Ovary (tissue), 7 donors: ENCODE measurements at regions not wholly inside any gene's neighbourhood (a gene's known extent, or its start where the extent isn't known, plus 50 kb on each side); places are given as distances from the start of the nearest gene placed in this dataset.

Experiments used
- DNase-seq, 5 donors: peaks; one replicate each; pipeline ENCODE4 v3.0.0-alpha.2; 2019 to 2020
- H3K27ac ChIP-seq, 2 donors: fragments of 200-600 bp; one replicate each; pipeline versions ENCODE4 v1.5.1 to v1.8.0; 2019 to 2022
- H3K27me3 ChIP-seq: fragments of 200-600 bp; one replicate; pipeline ENCODE4 v1.8.0; 2022
- H3K36me3 ChIP-seq: fragments of 200-600 bp; sonication (generic); one replicate; pipeline ENCODE4 v1.5.1; 2019
- H3K4me1 ChIP-seq: one replicate; pipeline ENCODE4 v1.8.1; 2013; ENCODE audit warnings: mild to moderate bottlenecking, moderate library complexity; ENCODE audit not compliant: insufficient read depth
- H3K4me3 ChIP-seq: fragments of 200-600 bp; sonication (generic); one replicate; pipeline ENCODE4 v1.5.1; 2017
- H3K9me3 ChIP-seq, 2 donors: fragments of 200-600 bp in 1 of 2; sonication (generic) in 1 of 2; one replicate each; pipeline versions ENCODE4 v1.5.1 to v1.8.1; 2013 to 2019; ENCODE audit warnings: mild to moderate bottlenecking in 1 of 2, moderate library complexity in 1 of 2
- EP300 ChIP-seq: sonication (generic); formaldehyde crosslinking; IDR thresholded peaks from one replicate; pipeline ENCODE4 v1.6.1; 2017; ENCODE audit warnings: antibody characterized with exemption
- POLR2A ChIP-seq: fragments of 450-650 bp; IDR thresholded peaks from one replicate; pipeline ENCODE4 v1.6.1; 2017; ENCODE audit warnings: antibody characterized with exemption, mild to moderate bottlenecking, moderate library complexity
- WGBS, 3 donors: extraction: QIAGEN DNeasy Blood & Tissue Kit in 1 of 3; methylation state at CpG; one replicate each; pipeline versions ENCODE4 v1.1.5 to v1.1.7; 2013 to 2017; 5-methylcytosine and 5-hydroxymethylcytosine counted together
- intact Hi-C, 4 donors: fragments of 100-400 bp; cut with DNase I; formaldehyde crosslinking; loops; one replicate each; pipeline versions ENCODE4 v1.11.0 to v1.15.1; 2022 to 2023
- TF ChIP-seq, protein P1 (sequence below), 3 donors: fragments of 450-650 bp in 2 of 3; fragments of 200-600 bp in 1 of 3; IDR thresholded peaks; one replicate each; pipeline versions ENCODE4 v1.5.1 to v1.8.0; 2016 to 2022; ENCODE audit warnings: antibody characterized with exemption in 3 of 3, mild to moderate bottlenecking in 1 of 3
- donor health status: DM: no; HTN: no; CAD: no; lungs with moderate emphysema.
- donor health status: DM: no; HTN: no; CAD: no.
- donor health status: Bipolar disorder and iron deficiency.
- donor health status: DM: no; HTN: no; CAD: no.
- donor health status: DM: yes; HTN: yes; CAD: no.

DNA sequence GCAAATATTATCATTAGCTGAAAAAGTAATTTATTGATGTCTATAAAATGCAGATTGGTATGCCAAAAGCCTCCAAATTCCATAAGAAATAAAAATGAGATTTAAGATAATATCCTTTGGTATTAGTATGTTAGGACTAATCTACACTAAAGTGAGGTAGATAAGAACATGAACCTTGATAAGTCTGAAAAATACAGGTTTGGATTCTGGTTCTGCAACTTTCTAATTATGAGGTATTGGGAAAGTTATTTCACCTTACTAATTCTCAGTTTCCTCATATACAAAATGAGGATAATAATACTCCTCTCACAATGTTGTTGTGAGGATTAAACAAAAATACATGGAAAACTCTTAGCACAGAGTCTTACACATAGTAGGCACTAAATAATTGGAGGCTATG lies 300.1 kb downstream of the NNT start:
- intact Hi-C loops = no loop called here
- DNase-seq = no peak
- TF ChIP-seq, protein P1, sequence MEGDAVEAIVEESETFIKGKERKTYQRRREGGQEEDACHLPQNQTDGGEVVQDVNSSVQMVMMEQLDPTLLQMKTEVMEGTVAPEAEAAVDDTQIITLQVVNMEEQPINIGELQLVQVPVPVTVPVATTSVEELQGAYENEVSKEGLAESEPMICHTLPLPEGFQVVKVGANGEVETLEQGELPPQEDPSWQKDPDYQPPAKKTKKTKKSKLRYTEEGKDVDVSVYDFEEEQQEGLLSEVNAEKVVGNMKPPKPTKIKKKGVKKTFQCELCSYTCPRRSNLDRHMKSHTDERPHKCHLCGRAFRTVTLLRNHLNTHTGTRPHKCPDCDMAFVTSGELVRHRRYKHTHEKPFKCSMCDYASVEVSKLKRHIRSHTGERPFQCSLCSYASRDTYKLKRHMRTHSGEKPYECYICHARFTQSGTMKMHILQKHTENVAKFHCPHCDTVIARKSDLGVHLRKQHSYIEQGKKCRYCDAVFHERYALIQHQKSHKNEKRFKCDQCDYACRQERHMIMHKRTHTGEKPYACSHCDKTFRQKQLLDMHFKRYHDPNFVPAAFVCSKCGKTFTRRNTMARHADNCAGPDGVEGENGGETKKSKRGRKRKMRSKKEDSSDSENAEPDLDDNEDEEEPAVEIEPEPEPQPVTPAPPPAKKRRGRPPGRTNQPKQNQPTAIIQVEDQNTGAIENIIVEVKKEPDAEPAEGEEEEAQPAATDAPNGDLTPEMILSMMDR (IDR thresholded peaks at IDR 0.05) = no peak
- no peak for TF ChIP-seq EP300
- TF ChIP-seq POLR2A = no peak
- H3K27me3 ChIP-seq = no peaks in the 10 kb centered on the region
- H3K9me3 ChIP-seq = no peaks in the 10 kb centered on the region
- no peak overlapping the region for H3K4me3 ChIP-seq
- no peak overlapping the region for H3K27ac ChIP-seq
- H3K36me3 ChIP-seq = no peaks in the 10 kb centered on the region
- no peaks in the 10 kb centered on the region for H3K4me1 ChIP-seq

DNA sequence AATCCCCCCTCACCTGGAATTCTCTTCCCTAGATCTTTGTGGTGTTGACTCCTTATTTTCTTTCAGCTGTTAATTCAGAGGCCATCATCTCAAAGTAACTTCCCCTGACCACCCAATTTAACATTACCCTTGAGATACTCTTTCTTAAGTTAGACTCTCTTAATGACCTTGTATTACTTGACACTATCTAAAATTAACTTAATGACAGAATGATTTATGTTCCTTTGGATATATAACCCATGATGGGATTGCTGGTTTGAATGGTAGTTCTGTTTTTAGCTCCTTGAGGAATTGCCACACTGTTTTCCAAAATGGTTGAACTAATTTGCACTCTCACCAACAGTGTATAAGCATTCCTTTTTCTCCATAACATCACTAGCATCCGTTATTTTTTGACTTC lies 298.0 kb downstream of the NNT start:
- H3K4me3 ChIP-seq = no peak overlapping the region
- no peak overlapping the region for H3K27ac ChIP-seq
- H3K4me1 ChIP-seq = no peaks in the 10 kb centered on the region
- DNase-seq = no peak
- intact Hi-C loops = no loop called here
- H3K27me3 ChIP-seq = no peaks in the 10 kb centered on the region
- H3K36me3 ChIP-seq = no peaks in the 10 kb centered on the region
- H3K9me3 ChIP-seq = no peaks in the 10 kb centered on the region
- TF ChIP-seq, protein P1 (IDR thresholded peaks at IDR 0.05) = no peak
- TF ChIP-seq POLR2A = no peak
- TF ChIP-seq EP300 = no peak
- WGBS, 3 donors = 89 to 96% (median 91%) methylated on average over 1 of the region's 1 CpG

DNA sequence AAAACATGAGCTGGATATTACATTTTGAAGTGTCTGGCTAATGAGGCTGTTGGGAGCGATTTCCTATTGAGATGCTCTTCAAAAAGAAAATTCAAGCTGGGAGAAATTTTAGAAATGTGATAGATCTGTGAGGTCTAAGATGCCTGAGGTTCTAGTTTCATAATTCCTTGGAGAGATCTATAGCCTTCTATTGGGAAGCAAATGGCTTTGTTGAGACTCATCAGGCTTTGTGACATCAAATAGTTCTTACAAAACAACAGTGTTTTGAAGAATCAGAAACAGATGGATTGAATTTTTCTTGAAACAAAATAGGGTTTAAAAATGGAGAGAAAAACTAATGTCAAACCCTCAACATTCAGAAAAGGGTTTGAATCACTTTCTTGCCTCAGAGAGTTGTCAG lies 292.9 kb downstream of the NNT start:
- H3K27ac ChIP-seq = no peak overlapping the region
- H3K4me1 ChIP-seq = no peaks in the 10 kb centered on the region
- intact Hi-C loops = no loop called here
- DNase-seq = no peak
- H3K27me3 ChIP-seq = no peaks in the 10 kb centered on the region
- no peak overlapping the region for H3K4me3 ChIP-seq
- TF ChIP-seq, protein P1 (IDR thresholded peaks at IDR 0.05) = no peak
- TF ChIP-seq EP300 = no peak
- TF ChIP-seq POLR2A = no peak
- WGBS, 3 donors = 86 to 96% (median 95%) methylated on average over 1 of the region's 1 CpG
- H3K9me3 ChIP-seq = no peaks in the 10 kb centered on the region
- H3K36me3 ChIP-seq = no peaks in the 10 kb centered on the region

DNA sequence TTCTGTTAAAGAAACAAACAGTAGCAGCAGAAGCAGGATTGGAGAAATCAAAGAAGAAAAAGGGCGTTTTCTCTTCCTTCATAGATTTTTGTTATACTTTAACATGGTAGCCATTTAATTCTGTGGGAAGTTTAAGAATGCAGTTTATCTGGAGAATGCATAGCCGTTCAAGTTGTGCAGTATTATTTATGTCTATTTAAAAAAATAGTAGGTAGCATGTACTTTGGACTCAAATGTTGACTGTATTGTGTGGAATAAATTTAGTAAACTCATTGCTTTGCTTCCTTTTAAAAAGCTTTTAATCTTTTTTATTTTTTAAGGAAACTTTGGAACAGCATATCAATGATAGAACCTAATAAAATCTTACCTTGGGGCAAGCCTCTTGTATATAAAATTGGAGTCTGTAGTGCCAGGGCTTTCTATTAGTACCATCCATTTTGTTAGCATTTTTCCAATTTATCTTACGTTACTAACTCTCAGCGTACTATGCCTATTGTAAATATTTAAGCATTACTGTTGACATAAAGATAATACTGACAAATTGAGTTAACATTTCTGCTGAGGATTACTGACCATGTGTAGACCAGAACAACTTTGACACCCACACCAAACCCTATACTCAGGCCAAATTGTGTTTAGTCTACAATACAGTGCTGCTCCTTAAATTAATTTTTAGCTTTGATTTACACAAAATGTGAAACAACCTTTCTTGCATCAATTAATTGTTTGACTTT lies 291.1 kb downstream of the NNT start:
- Histone ChIP-seq H3K4me1 (no peaks in the 10 kb centered on the region), H3K9me3 (no peaks in the 10 kb centered on the region), H3K4me3 (no peak overlapping the region), H3K27ac (no peak overlapping the region), H3K27me3 (no peaks in the 10 kb centered on the region), H3K36me3 (no peaks in the 10 kb centered on the region)
- no peak for TF ChIP-seq EP300
- TF ChIP-seq, protein P1 (IDR thresholded peaks at IDR 0.05) = no peak
- no peak for TF ChIP-seq POLR2A
- no peak for DNase-seq
- intact Hi-C loops = no loop called here
- WGBS, 3 donors = 12 to 34% (median 19%) methylated on average over 4 of the region's 4 CpGs
